Subcutaneous abdominal adipose tissue (tissue), 5 donors: ENCODE measurements at regions not wholly inside any gene's neighbourhood (a gene's known extent, or its start where the extent isn't known, plus 50 kb on each side); places are given as distances from the start of the nearest gene placed in this dataset.

Experiments
- H3K27ac ChIP-seq: one replicate; pipeline ENCODE4 v1.7.0; 2013; ENCODE audit warnings: low read depth, mild to moderate bottlenecking, inconsistent platforms, low read length, moderate library complexity
- H3K27me3 ChIP-seq, 5 donors: one replicate each; pipeline ENCODE4 v1.7.0; 2013; ENCODE audit warnings: low read length in 5 of 5, inconsistent platforms in 1 of 5; ENCODE audit not compliant: control insufficient read depth in 5 of 5, insufficient read depth in 4 of 5
- H3K36me3 ChIP-seq, 5 donors: one replicate each; pipeline ENCODE4 v1.7.0; 2013; ENCODE audit warnings: low read length in 5 of 5; ENCODE audit not compliant: control insufficient read depth in 5 of 5, insufficient read depth in 5 of 5
- H3K4me1 ChIP-seq, 5 donors: one replicate each; pipeline ENCODE4 v1.7.0; 2013; ENCODE audit warnings: low read length in 5 of 5, mild to moderate bottlenecking in 3 of 5, moderate library complexity in 1 of 5; ENCODE audit not compliant: control insufficient read depth in 5 of 5, insufficient read depth in 5 of 5
- H3K4me3 ChIP-seq, 5 donors: one replicate each; pipeline ENCODE4 v1.7.0; 2013; ENCODE audit warnings: low read length in 5 of 5, low read depth in 1 of 5
- H3K9ac ChIP-seq, 5 donors: one replicate each; pipeline ENCODE4 v1.7.0; 2013; ENCODE audit warnings: low read length in 5 of 5, mild to moderate bottlenecking in 4 of 5, moderate library complexity in 3 of 5
- H3K9me3 ChIP-seq, 5 donors: one replicate each; pipeline ENCODE4 v1.7.0; 2013; ENCODE audit warnings: low read length in 5 of 5; ENCODE audit not compliant: control insufficient read depth in 5 of 5
- donor health status: healthy.
- donor health status: healthy.
- donor health status: healthy.
- donor health status: healthy.
- donor health status: healthy.

- no peaks in the 10 kb centered on the region for H3K9me3 ChIP-seq
- no peak overlapping the region for H3K27ac ChIP-seq
Observed at GRCh38 chr4:163958751-163959150, 464.3 kb downstream of the TMA16 start.

GRCh38 chr4:163959932-163960331, 465.4 kb downstream of the TMA16 start:
- no peaks in the 10 kb centered on the region for H3K9me3 ChIP-seq
- H3K4me1 ChIP-seq: no peaks in the 10 kb centered on the region
- H3K9ac ChIP-seq: no peak overlapping the region

More at GRCh38 chr4:163958751-163959150, 464.3 kb downstream of the TMA16 start:
- Histone ChIP-seq H3K36me3 (no peaks in the 10 kb centered on the region), H3K27me3 (no peaks in the 10 kb centered on the region), H3K4me3 (no peak overlapping the region), H3K4me1 (no peaks in the 10 kb centered on the region), H3K9ac (no peak overlapping the region)

GRCh38 chr4:163966612-163967011, 472.1 kb downstream of the TMA16 start:
- no peaks in the 10 kb centered on the region for H3K36me3 ChIP-seq
- no peaks in the 10 kb centered on the region for H3K9me3 ChIP-seq
- H3K27me3 ChIP-seq: no peaks in the 10 kb centered on the region
- no peak overlapping the region for H3K27ac ChIP-seq
- H3K4me3 ChIP-seq: no peak overlapping the region
- H3K9ac ChIP-seq: no peak overlapping the region
- H3K4me1 ChIP-seq: no peaks in the 10 kb centered on the region

More at GRCh38 chr4:163959932-163960331, 465.4 kb downstream of the TMA16 start:
- H3K4me3 ChIP-seq: no peak overlapping the region
- no peaks in the 10 kb centered on the region for H3K27me3 ChIP-seq
- no peaks in the 10 kb centered on the region for H3K36me3 ChIP-seq
- no peak overlapping the region for H3K27ac ChIP-seq

- H3K4me1 ChIP-seq: no peaks in the 10 kb centered on the region
- H3K27ac ChIP-seq: no peak overlapping the region
- H3K4me3 ChIP-seq: no peak overlapping the region
Observed at GRCh38 chr4:163967263-163967662, 472.8 kb downstream of the TMA16 start.

GRCh38 chr4:163967710-163968109, 473.2 kb downstream of the TMA16 start:
- Histone ChIP-seq H3K9me3 (no peaks in the 10 kb centered on the region), H3K9ac (no peak overlapping the region), H3K27me3 (no peaks in the 10 kb centered on the region), H3K36me3 (no peaks in the 10 kb centered on the region), H3K27ac (no peak overlapping the region), H3K4me3 (no peak overlapping the region), H3K4me1 (no peaks in the 10 kb centered on the region)

More at GRCh38 chr4:163967263-163967662, 472.8 kb downstream of the TMA16 start:
- Histone ChIP-seq H3K36me3 (no peaks in the 10 kb centered on the region), H3K27me3 (no peaks in the 10 kb centered on the region), H3K9ac (no peak overlapping the region), H3K9me3 (no peaks in the 10 kb centered on the region)

- no peak overlapping the region for H3K4me3 ChIP-seq
- no peaks in the 10 kb centered on the region for H3K9me3 ChIP-seq
- H3K36me3 ChIP-seq: no peaks in the 10 kb centered on the region
- no peak overlapping the region for H3K9ac ChIP-seq
- no peaks in the 10 kb centered on the region for H3K27me3 ChIP-seq
- H3K27ac ChIP-seq: no peak overlapping the region
- no peaks in the 10 kb centered on the region for H3K4me1 ChIP-seq
Observed at GRCh38 chr4:163969291-163969690, 474.8 kb downstream of the TMA16 start.

GRCh38 chr4:163976588-163976987, 482.1 kb downstream of the TMA16 start:
- Histone ChIP-seq H3K9ac (no peak overlapping the region), H3K27ac (no peak overlapping the region), H3K36me3 (no peaks in the 10 kb centered on the region), H3K27me3 (no peaks in the 10 kb centered on the region), H3K4me3 (no peak overlapping the region), H3K4me1 (no peaks in the 10 kb centered on the region), H3K9me3 (no peaks in the 10 kb centered on the region)

GRCh38 chr4:163988391-163988790, 493.9 kb downstream of the TMA16 start:
- Histone ChIP-seq H3K36me3 (no peaks in the 10 kb centered on the region), H3K9me3 (no peaks in the 10 kb centered on the region), H3K4me1 (no peaks in the 10 kb centered on the region), H3K27ac (no peak overlapping the region), H3K9ac (no peak overlapping the region), H3K4me3 (no peak overlapping the region), H3K27me3 (no peaks in the 10 kb centered on the region)

- Histone ChIP-seq H3K27me3 (no peaks in the 10 kb centered on the region), H3K9ac (no peak overlapping the region), H3K36me3 (no peaks in the 10 kb centered on the region), H3K9me3 (no peaks in the 10 kb centered on the region), H3K27ac (no peak overlapping the region), H3K4me1 (no peaks in the 10 kb centered on the region), H3K4me3 (no peak overlapping the region)
Observed at GRCh38 chr4:163988865-163989264, 494.4 kb downstream of the TMA16 start.

GRCh38 chr4:163991298-163991865, 496.9 kb downstream of the TMA16 start:
- Histone ChIP-seq H3K27me3 (no peaks in the 10 kb centered on the region), H3K4me3 (no peak overlapping the region), H3K4me1 (no peaks in the 10 kb centered on the region), H3K27ac (no peak overlapping the region), H3K36me3 (no peaks in the 10 kb centered on the region), H3K9ac (no peak overlapping the region), H3K9me3 (no peaks in the 10 kb centered on the region)
